AML-193 (cell line): ENCODE measurements at regions not wholly inside any gene's neighbourhood (a gene's known extent, or its start where the extent isn't known, plus 50 kb on each side); places are given as distances from the start of the nearest gene placed in this dataset.
"Not testable (repeated sequence)": the region's sequence is repeated elsewhere in the genome, so short reads cannot be mapped to it uniquely, and the experiment has no call there.

Experiments
- DNase-seq, 2 experiments: peaks; one replicate each; lab custom pipeline; 2025; lab: John Stamatoyannopoulos, UW

DNA sequence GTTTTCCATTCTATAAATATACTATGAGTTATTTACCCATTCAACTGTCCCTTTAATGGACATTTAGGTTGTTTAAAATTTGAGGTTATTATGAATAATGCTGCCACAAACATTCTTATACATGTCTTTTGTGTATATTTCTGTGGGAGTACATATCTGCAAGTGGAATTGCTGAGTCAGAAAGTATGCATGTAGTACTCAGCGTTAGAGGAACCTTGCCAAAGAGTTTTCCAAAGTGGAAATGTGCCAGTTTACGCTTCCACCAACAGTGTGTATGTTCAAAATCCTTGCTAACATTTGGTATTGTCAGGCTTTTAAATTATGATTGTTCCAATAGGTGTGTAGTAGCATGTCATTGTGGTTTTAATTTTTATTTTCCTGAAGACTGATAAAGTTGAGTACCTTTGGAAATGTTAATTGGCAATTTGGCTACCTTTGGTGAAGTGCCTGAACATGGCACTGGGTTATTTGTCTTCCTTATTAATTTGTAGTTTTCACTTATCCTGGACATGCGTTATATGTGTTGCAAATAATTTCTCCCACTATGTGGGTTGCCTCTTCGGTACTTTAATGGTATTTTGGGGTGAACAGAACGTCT lies 341.2 kb downstream of the CD83 start:
- DNase-seq = no peak

DNA sequence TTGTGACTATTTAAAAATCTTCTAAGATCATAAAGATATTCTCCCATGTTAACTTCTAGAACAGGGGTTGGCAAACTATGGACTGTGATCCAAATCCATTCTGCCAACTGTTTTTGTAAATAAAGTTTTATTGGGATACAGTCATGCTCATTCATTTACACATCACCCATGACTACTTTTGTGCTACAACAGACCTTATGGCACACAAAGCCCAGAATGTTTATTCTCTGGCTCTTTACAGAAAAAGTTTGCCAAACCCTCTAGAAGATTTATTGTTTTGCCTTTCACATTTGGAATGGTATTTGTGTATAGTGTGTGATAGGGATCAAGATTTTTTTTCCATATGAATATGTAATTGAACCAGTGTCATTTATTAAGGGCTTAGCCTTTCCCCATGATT lies 341.7 kb downstream of the CD83 start:
- DNase-seq = no peak

DNA sequence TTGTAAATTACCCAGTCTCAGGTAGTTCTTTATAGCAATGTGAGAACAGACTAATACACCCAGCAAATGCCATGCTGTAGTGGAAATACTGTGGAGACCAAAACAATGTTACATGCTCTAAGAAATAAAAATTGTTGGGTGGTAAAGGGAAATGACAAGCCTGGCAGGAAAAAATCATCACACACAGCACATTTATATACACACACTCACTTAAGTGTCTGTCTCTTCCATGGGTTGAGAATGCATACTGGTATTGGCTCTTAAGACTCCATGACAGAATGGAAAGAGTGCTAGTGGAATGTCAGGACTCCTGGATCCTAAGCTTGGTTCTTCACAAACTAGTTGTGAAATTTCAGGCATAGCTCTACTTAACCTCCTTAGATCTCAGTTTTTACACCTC lies 343.0 kb downstream of the CD83 start:
- DNase-seq = no peak

DNA sequence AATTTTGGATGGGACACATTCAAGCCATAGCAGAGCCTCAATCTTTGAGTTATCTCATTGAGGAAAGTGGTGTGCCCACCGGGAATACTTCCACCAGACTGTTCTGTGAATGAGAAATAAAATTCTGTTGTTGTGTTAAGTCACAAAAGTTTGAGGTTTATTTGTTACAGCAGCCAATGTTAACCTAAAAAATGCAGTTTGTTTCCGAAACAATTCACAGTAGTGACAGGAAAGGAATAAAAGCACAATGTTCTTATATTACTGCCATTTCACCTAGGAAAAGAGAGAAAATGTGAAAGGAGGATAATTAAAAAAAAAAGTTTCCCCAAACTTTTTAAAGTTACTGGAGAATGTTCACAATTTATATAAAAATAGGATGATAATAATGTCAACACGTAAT lies 344.6 kb downstream of the CD83 start:
- DNase-seq = no peak

DNA sequence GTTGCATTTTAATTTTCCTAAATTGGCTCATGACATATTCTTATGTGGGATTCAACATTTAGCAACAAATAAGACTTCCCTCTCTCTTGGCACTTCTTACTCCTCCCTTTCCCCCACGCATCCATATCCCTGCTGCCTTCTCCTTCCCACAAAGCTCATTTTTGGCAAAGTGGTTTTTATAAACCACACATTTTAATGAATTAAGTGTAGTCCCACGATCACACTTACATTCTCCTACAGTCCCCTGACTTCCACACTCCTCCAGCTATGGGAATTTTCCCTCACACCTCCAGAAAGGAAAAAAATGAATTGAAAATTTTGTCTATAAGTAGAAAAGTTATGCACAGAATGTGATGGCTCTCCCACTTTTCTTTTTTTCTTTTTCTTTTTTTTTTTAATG lies 345.0 kb downstream of the CD83 start:
- DNase-seq = no peak

GRCh38 chr6:14463110-14463509 lies 345.5 kb downstream of the CD83 start:
- no peak for DNase-seq

DNA sequence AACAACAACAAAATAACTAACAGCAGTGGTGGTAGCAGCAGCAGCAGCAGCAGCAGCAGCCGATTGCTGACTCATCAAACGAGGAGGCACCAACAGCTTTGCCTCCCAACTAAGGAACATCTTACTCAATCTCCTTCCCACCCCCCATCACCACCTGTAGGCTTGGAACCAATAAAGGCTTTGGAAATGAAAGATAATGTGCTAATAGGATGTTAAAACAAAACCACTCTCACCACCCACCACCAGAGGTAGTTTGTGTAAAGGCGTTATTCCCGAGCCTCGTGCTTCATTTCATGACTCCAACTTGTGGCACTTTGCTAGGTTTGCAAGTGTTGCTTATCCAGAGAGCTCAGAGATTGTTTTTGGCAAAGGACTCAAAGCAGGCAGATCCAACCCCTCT lies 346.5 kb downstream of the CD83 start:
- DNase-seq = peak; percentile 52 to 53

- DNase-seq = no peak
Measured at GRCh38 chr6:14464716-14465115, 347.1 kb downstream of the CD83 start.

- DNase-seq = no peak
Measured at GRCh38 chr6:14466278-14466677, 348.7 kb downstream of the CD83 start.

- no peak for DNase-seq
Measured at GRCh38 chr6:14467591-14467990, 350.0 kb downstream of the CD83 start.

- no peak for DNase-seq
Measured at GRCh38 chr6:14468647-14469321, 351.2 kb downstream of the CD83 start.

GRCh38 chr6:14470101-14470500 lies 352.5 kb downstream of the CD83 start:
- DNase-seq = no peak

- no peak for DNase-seq
Measured at GRCh38 chr6:14470671-14471070, 353.1 kb downstream of the CD83 start.

GRCh38 chr6:14472255-14472985 lies 354.8 kb downstream of the CD83 start:
- no peak for DNase-seq

DNA sequence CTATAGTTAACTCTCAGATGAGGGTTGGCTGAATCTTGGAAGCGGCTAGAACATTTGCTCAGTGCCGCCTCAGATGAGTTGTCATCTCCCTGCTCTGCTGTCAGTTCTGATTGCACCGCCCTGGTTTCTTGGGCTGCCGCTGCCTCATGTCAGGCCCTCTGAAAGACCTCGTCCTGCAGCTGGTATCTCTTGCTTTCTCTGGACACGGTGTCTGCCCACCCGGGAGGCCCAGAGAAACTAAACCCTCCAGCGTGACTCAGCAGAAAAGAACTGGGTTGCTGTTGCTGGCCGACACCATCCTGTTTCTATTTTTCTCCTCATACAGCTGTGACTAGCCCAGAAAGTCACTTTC lies 355.4 kb downstream of the CD83 start:
- DNase-seq = no peak

- no peak for DNase-seq
Measured at GRCh38 chr6:14474816-14475215, 357.2 kb downstream of the CD83 start.

GRCh38 chr6:14475306-14475705 lies 357.7 kb downstream of the CD83 start:
- DNase-seq = no peak

GRCh38 chr6:14476793-14477531 lies 359.4 kb downstream of the CD83 start:
- DNase-seq = no peak

DNA sequence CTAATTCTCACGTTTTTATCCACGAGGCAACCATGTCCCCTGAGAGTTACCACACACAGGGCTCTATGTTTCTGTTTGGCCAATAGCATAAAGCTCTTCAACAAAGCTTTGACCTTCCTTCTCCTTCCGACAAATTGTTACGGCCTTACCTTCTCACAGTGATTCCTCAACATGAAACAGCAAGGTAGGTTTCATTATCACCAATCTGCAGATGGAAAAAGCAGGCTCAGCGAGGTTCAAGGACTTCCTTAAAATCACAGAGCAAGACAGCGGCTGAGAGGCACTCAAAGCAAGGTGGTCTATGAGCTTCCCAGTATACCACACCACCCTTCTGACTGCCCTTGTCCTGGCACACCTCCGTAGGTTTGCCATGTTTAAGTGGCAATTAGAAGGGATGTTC lies 360.0 kb downstream of the CD83 start:
- no peak for DNase-seq

GRCh38 chr6:14478381-14479225 lies 361.0 kb downstream of the CD83 start:
- DNase-seq = peak; percentile 70 to 77

DNA sequence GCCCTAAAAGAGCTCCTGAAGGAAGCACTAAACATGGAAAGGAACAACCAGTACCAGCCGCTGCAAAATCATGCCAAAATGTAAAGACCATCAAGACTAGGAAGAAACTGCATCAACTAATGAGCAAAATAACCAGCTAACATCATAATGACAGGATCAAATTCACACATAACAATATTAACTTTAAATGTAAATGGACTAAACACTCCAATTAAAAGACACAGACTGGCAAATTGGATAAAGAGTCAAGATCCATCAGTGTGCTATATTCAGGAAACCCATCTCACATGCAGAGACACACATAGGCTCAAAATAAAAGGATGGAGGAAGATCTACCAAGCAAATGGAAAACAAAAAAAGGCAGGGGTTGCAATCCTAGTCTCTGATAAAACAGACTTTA lies 364.4 kb downstream of the CD83 start:
- not testable (repeated sequence) for DNase-seq

DNA sequence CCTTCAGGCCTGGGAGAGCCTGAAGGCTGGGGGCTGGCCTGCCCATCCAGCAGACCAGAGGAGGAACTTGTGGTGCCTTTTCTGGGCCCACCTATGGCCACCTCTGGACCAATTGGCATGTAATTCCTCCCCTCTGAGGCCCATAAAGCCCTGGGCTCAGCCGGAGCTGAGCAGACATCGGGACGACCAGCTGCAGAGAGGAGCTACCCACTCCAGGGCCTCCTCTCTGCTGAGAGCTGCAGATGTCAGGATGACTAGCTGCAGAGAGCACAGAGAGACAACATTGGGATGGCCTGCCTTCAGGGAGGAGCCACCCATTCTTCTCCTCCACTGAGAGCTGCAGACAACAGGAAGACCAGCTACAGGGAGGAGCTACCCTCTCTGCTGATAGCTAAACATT lies 370.1 kb downstream of the CD83 start:
- no peak for DNase-seq
